Stimulated activated CD4-positive, alpha-beta T cell treated with anti-CD3 and anti-CD28 coated beads, Interleukin-2, amount 100 ng/mL, for 24 hours (primary cell): ENCODE measurements at regions not wholly inside any gene's neighbourhood (a gene's known extent, or its start where the extent isn't known, plus 50 kb on each side); places are given as distances from the start of the nearest gene placed in this dataset.

Source experiments
- DNase-seq, 2 donors: peaks; one replicate each; pipeline ENCODE4 v3.0.0-alpha.2; 2020

DNA sequence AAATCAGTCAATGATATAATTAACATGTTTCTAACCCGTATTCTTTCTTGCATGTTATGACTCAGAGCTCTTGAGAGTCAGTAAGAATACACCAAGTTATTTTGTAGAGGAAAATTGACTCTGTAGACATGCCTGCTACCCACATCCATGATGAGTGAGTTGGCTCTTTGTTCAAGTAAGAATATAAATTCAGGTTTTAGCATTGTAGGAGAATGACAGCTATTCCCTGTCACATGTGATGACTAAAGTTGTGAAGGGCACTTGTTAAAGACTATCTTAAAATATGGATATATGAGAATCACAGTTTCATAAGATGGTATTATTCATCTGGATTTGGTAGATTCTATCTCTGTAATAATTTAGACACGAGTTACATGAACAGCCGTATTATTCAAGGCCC is 209.1 kb downstream of the CCDC59 start:
- DNase-seq: no peak

DNA sequence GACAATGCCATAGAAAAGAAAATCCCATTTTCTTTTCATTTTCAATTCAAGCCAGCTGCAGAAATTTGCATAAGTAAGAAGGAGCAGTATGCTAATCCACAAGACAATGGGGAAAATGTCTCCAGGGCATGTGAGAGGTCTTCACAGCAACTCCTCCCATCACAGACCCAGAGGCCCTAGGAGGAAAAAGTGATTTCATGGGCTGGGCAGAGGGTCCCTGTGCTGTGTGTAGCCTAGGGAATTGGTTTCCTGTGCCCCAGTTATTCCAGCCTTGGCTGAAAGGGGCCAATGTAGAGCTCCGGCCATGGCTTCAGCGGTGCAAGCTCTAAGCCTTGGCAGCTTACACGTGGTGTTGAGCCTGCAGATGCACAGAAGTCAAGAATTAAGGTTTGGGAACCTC is 211.4 kb downstream of the CCDC59 start:
- DNase-seq: no peak

DNA sequence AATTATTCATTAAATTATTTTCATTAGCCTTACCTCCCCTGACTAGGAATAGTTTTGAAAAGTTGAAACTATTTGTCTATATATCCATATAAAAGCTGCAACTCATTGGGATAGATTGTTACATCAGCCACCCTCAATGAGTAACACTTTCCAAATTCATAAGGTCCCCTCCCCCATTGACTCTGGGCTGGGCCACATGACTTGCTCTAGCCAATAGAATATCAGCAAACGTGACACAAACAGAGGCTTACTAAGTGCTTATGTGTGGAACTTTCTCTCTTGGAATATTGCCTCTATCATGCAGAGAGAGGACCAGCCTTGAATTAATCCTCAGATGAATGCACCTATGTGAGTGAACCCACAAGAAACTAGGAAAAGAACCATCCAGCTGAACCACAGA is 213.7 kb downstream of the CCDC59 start:
- no peak for DNase-seq

DNA sequence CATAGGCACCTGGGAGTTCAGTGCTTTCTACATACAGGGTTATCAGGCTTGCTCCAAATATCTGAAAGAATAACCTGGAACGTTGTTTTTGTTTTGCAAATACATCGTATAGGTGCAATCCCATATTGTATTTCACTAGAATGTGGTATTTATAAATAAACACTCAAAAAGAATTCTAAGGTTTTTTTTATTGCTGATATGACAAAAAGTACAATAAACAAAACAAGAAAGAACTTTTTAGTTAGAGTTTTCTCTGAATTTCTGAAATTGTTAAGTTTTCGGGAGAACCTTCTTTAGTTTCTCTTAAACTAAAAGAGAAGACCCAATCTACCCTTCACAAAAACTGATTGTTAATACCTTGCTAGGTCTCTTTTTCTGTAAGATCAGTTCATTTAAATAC is 225.8 kb downstream of the CCDC59 start:
- DNase-seq: no peak

DNA sequence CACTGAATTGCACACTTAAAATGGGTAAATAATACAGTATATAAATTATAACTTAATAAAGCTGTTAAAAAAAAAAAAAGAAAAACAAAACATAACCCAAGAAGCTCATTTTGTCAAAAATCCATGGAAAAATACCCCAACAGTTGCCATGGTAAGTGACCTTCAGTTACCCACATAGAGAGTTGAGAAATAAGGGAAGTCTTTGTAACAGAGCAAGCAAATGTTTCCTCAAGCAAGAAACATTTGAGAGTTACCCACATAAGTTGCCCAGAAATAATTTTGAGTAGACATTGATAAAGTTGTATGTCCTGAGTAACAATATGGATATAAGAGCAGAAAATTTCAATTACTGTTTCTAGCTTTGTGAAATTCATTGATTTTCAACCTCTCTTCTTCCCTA is 227.4 kb downstream of the CCDC59 start:
- no peak for DNase-seq

DNA sequence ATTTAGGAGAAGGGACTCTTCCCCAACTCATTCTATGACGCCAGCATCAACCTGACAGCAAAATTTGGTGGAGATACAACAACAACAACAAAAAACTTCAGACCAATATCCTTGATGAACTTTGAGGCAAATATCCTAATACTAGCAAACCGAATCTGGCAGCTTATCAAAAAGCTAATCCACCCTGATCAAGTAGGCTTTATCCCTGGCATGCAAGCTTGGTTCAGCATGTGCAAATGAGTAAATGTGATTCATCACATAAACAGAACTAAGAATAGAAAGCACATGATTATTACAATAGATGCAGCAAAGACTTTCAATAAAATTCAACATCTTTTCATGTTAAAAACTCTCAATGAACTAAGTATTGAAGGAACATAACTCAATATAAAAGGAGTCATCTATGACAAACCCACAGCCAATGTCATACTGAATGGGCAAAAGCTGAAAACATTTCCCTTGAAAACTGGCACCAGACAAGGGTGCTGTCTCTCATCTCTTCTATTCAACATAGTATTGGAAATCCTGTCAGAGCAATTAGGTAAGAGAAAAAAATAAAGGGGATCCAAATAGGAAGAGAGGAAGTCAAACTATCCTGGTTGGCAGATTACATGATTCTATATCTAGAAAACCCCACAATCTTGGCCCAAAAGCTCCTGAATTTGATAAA is 233.3 kb downstream of the CCDC59 start:
- no peak for DNase-seq

DNA sequence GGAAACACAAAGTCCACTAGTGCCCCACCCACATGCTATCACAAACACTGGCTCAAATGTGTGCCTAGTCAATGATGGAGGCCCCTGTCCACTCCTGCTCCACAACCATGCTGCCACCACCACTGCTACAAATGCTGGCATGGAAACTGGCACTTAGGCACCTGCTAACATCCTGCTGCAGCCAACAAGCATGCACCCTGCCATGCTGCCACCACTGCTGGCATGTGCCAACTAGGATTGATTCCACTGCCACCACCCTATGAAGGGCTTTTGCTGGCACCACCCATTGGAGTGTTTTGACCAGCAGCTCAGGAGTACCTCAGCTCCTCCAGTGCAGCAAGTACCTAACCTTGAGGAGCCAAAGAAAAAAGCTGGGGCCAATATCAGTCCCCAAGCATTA is 236.6 kb downstream of the CCDC59 start:
- DNase-seq: no peak

DNA sequence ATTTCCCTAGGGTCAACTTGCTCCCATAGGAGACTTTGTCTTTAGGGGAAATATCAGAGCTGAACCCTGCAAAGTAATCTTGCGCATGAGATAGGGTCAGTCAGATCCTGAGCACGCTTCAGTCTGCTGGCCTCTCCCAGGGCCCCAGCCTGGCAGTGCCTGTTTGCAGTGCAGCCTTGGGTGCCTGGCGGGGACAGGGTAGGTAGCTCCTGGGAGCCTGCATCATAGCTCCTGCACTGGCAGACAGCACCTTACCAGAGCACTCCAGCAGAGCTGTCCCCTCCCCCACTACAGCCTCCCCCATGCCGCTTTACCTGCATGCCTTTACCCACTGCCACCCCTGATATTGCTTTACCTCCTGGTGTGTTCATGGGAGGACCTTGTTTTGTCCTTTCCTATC is 237.3 kb downstream of the CCDC59 start:
- no peak for DNase-seq

DNA sequence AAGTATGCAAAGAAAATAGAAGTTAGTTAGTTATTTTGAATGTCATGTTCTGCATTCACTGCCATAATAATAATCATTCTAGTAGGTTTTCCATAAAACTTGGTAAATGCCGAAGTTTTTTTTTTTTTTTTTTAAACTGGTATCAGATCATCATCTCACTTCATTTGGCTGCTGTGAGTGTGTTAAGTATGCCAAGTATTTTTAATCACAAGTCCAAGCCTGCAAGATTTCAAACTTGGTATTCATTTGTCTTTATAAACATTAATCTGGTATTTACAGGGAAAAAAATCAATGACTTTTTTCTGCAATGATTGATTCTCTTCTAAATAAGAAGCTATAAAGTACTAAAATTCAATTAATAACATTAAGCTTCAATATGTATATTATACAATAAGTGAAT is 248.9 kb downstream of the CCDC59 start:
- DNase-seq: no peak

DNA sequence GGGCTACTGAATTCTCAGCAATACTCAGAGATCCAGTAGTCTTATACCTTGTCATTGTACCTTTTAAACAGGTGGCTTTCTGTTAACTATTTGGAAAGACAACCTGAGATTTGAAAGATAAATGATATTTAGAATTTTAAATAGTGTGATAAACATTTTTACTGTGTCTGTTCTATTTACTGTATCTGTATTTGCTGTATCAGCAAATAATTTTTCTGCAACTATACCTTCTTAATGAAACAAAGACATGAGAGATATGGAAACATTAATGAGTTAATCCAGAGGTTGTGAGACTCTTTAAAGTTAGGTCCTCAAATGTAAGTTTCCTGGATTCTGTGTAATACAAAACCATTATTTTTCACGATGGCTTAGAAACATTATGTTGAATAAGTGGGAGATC is 249.6 kb downstream of the CCDC59 start:
- DNase-seq: no peak

DNA sequence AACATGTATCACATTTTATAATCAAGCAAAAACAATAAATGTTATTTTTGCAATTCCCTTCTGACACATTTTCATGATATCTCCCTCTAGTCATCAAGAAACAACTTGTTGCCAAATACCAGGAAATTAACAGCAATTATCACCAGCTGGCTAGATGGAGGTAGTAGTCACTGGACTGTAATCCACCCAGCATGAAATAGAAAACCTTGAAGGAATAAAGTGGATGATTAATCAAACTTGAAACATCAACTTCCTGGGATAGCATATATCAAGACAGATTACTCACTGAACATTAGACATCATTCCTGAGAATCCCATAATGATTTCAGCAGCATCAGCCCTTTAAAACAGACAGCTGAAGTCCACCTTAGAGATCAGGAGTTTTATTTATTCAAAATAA is 259.0 kb downstream of the CCDC59 start:
- DNase-seq: no peak

DNA sequence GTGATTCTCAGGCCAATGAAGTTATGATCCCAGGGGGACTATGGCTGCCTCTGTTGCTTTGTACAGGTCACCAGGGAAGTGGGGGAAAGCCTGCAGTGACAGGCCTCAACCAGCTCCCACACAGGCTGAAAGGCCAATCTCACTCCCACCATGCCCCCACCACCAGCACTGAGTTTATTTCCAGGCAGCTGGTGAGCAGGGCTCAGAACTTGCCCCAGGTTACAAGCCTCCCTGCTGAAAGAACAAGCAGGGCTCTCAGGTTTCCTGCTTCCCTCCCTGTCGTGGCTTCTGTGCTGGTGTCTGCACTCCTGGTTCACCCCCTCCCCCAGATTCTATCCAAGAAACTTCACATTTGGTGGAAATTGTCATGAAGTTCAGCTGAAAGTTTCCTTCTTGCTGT is 260.3 kb downstream of the CCDC59 start:
- no peak for DNase-seq

DNA sequence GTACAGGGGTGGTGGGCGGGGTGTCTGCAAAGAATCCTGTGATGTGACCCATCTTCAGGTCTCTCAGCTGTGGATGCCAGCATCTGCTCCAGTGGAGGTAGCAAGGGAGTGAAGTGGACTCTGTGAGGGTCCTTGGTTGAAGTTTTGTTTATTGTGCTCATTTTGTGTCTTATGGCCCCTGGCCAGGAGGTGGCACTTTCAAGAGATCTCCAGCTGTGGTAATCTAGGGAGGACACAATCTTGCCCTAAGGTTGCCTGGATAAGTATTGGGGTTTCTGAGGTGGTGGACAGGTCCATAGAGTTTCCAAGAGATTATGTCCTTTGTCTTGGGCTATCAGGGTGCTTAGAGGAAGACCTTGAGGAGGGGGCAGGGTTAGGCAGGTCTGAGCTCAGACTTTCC is 260.7 kb downstream of the CCDC59 start:
- DNase-seq: no peak

DNA sequence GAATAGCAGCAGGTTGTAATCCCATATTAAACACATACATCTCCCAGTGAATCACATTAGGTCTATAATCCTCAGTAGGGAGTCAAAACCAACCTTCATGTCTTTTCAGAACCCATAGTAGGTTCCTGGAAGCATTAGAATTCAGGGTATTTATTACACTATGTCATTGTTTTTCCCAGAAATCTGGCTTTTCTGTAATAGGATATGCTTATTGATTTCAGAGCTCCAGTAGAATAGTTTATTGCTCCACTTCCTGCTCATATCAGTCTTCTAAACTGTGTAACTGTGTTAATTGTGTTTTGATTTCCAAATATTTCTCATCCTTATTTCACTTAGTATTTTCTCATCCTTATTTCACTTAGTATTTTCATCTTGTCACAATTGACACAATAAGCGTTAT is 268.0 kb downstream of the CCDC59 start:
- DNase-seq: no peak

DNA sequence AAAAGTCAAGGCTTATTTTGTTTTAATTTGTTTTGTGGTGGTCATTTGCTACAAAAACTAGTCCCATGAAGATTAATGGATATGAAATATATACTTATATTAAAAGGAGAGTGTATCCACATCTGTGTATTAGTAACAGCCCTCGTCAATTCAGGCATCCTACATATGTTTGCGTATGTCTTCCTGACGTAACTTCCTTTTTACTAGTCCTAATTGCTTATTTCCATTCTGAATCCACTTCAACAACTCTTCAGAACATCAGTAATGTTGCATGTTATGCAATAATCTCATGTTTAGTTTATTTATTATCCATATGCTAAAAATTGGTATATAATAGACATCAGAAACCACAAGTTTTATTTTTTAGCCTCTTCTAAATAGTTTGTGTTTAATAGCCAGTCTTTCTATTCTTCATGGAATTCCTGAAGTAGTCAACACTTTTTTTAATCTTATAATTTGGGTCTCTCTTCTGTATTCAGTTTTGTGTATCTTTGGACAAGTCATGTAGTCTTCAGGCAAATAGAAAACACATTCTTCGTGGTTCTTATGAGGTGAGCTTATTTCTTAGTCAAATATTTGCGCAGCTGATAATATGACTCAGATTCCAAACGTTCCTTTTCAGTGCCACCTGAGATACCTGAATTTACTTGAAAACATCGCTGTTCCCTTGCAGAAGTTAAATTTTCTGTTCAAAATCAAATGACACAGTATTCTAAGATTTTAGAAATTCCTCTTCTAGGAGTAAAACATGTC is 268.6 kb downstream of the CCDC59 start:
- no peak for DNase-seq

DNA sequence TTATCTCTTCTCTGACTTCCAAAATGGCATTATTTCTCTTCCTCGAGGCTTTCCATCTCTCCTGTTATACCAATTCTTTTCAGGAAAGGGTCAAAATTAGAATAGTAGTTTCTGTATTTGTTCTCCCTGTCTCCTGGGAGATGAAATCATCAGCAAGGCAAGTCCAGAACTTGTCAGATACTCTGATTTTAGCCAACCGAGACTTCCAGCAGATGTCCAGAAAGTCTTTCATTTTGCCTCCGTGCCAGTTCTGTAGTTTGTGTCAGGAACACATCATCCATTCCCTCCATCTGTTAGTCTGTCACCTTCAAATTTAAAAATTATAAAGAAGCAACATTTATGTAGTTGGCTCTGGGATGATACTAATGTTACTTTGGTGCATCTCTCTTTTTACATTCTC is 275.7 kb downstream of the CCDC59 start:
- DNase-seq: no peak

DNA sequence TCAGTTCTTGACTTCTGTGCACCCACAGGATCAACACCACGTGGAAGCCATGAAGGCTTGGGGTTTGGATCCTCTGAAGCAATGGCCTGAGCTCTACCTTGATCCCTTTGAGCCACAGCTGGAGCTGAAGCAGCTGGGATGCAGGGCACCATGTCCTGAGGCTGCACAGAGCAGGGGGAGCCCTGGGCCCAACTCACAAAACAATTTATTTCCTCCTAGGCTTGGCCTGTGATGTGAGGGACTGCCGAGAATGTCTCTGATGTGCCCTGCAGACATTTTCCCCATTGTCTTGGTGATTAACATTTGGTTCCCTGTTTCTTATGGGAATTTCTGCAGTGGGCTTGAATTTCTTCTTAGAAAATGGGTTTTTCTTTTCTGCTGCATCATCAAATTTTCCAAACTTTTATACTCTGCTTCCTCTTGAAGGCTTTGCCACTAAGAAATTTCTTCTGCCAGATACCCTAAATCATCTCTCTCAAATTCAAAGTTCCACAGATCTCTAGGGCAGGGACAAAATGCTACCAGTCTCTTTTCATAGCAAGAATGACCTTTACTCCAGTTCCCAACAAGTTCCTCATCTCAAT is 288.2 kb downstream of the CCDC59 start:
- no peak for DNase-seq

DNA sequence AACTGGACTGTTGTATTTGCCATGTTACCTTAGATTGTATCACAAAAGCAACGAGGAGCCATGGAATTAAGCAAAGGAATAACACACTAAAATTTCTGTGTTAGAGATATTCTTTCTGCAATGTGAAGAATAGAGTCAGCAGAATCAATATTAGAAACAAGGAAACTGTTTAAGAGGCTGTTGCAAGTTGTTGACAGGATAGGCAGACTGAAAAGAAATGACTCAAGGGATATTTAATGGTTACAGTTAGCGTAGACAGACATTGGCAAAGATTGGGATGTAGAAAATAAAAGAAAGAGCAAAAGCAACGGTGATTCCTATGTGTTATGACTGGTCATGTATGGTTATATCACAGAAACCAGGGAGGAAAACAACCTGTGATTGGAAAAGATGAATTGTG is 299.0 kb upstream of the PPFIA2 start:
- DNase-seq: no peak

DNA sequence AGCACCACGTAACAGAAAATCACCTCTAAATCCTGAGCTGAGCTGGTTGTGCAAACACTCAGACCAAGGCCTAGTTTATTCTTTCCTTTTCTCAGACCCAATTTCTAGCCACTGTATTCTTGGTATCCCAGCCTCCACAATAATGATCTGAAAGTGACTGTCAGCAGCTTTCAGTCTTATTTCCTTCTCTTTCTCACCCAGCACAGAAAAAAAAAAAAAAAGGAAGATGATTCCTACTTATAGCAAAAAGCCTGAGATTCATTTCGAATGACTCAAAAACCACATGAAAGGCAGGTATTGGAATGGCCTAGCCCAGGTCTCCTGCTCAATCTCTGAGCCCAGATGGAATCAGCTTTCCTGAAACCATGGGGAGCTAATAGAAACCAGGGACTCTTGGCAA is 298.6 kb upstream of the PPFIA2 start:
- DNase-seq: no peak

DNA sequence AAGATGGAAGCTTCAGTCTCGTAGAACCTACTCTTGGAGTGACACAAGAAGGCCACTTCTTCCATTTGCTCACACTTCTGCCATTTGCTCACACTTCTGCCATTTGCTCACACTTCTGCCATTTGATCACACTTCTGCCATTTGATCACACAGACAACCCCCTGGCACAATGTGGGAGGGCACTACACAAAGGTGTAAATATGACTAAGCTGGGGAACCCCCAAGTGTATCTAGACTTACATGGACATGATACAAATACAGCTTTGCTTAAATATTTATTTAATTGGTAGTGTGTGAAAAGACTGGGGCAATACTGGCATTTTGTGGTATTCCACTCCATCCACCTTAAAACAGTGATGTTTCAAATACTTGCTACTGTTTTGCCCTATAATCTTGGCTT is 296.2 kb upstream of the PPFIA2 start:
- no peak for DNase-seq

DNA sequence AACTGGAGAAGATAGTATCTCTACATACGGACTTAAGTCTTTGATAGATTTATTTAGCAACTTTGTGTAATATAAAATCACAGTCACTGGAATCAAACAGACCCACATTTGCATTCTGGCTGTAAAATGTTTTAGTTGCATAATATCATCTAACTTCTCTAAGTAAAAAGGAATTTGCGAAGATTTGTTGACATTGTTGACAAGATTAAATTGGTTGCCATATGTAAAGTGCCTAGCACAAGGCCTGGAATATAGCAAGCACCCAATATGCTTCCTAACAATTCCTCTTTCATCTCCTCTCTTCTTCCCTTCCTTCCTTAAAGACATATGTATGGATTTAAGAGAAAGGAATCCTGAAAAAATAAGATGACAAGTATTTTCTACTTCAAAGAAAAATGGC is 295.4 kb upstream of the PPFIA2 start:
- DNase-seq: no peak

DNA sequence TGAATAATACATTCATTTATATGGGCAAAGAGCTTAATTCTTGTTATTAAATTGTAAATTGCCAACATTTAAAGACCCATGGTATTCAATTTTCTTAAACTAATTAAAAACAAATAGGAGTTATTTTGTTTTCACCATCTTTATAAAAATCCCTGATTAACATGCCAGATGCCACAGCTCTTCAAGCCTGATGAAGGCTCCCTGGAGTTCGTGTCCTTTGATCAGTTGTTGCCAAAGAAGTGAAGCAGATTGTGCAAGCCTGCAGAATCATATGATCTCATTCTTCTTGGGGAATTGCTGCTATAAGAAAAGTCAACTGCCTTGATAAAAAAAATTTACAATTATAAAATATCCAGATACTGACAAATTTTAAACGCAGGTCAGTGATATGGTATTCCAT is 288.3 kb upstream of the PPFIA2 start:
- DNase-seq: no peak

DNA sequence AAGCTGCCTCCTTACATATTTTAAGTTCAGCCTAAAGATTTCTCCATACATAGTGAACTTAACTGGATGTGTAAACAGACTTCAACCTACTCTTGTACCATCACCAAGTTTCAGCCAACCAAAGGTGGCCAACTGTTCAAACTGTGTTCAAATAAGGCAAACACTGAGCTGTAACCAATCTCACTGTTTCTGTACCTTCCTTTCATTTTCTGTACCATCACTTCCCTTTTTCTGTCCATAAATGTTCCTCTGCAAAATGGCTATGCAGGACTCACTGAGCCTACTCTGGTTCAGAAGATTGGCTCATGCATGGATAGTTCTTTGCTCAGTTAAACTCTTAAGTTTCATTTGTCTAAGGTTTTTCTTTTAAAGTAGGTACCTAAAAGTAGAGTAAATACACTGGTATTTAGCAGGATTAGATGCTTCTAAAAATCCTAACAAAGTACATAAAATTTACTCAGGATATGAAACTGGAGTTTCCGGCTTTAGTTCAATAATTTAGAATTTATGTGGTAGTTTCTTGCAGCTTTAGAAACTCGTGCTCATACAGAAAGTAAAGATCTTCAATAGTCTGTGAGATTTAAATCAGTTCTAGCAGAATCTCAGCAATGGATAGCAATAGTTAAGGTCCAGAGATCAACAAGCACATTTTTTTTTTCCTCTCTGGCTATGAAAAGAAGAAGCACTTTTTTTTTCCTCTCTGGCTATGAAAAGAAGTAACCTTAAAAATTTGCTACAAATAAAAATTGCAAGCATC is 282.0 kb upstream of the PPFIA2 start:
- DNase-seq: no peak

DNA sequence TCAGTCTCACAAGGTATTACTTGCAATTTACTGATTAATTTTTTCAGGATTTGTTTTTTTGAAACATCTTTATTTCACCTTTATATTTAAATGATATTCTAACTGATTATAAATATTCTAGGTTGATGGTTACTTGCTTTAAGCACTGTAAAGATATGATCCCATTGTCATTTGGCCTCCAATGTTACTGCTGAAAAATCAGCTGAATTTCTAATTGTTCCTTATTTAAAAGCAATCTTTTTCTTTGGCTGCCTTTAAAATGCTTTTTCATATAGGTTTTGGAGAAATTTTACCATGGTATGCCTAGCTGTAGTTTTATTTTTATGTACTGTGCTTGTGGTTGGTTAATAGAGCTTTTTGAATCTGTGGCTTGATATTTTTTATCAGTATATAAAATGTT is 275.6 kb upstream of the PPFIA2 start:
- no peak for DNase-seq
